Nucleus accumbens (tissue), 56 donors: ENCODE measurements at regions not wholly inside any gene's neighbourhood (a gene's known extent, or its start where the extent isn't known, plus 50 kb on each side); places are given as distances from the start of the nearest gene placed in this dataset.
"Not testable (repeated sequence)": the region's sequence is repeated elsewhere in the genome, so short reads cannot be mapped to it uniquely, and the experiment has no call there.

Source experiments
- DNase-seq, 56 donors: peaks; one replicate each; lab custom pipeline; 2025; lab: John Stamatoyannopoulos, UW

DNA sequence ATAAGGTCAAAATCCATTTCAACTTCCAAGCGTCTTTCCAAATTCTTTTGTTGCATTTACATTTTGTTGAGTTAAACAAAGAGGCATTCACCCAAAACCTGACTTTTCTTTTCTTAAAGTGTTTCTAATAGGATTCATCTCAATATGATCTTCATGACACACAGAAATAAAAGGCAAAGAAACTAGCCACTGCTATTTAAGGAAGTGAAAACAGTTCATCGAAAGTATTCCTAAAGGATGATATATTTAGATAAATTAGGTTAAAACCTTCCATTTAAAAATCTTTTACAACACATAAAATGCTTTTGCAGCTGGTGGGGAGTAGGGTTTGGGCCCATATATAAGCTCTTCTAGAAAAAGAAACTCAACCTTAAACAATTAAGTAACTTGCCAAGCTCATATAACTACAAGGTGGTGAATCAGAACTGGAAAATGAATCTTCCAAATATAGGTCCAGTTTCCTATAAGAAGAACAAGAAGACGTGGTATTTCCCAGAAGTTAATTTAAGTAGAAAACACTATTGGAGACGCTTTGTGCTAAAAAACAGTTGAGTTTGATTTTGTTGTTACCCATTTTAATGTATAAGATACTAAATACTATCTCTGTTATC lies 336.0 kb upstream of the HNRNPA3 start:
- DNase-seq, result no peak

DNA sequence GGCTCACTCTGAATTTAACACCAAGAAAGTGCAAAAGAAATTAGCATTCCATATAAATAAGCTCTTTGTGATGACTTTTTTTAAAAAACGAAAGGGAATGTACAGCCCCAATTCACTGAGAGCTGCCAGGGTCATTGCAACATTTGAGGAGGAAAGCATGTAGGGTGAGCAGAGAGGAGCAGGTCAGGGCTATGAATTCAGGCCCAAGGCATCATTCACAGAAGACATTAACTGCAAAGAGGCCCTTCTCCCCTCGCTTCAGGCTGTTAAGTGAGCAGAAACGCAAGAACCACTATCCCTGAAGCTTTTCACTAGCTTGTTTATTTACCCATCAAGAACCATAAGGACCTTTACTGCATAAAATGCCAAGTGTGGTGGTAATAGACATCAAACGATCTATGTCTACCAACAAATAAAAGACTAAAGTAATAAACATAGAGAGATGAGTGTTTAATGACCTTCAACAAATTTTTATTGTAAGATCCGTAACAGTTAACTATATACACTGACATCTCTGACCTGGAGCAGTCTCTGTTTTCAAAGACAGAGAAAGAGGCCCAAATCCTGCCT lies 333.1 kb upstream of the HNRNPA3 start:
- DNase-seq, result no peak

GRCh38 chr2:176882045-176882444 lies 330.5 kb upstream of the HNRNPA3 start:
- DNase-seq, result not testable (repeated sequence)

GRCh38 chr2:176885001-176885643 lies 327.5 kb upstream of the HNRNPA3 start:
- DNase-seq, result no peak

GRCh38 chr2:176885661-176886060 lies 326.9 kb upstream of the HNRNPA3 start:
- DNase-seq, result no peak

DNA sequence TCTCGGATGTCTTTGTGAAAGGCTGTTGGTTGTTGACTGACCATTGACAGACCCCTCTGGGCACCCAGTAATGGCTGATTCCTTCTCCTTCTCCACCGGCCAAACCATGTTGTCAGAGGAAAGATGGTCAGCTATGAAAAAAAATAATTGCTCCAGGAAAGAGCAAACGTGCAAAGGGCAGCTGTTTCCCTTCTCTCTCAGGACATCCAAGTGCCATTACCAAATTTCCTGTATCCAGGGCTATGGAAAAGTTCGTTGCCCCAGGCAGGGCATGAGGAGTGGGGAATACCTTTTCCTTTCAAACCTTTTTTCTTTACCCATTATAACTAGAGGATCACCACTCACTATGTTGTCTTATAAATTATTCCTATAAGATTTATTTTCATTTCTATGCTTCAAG lies 321.5 kb upstream of the HNRNPA3 start:
- DNase-seq, result no peak

DNA sequence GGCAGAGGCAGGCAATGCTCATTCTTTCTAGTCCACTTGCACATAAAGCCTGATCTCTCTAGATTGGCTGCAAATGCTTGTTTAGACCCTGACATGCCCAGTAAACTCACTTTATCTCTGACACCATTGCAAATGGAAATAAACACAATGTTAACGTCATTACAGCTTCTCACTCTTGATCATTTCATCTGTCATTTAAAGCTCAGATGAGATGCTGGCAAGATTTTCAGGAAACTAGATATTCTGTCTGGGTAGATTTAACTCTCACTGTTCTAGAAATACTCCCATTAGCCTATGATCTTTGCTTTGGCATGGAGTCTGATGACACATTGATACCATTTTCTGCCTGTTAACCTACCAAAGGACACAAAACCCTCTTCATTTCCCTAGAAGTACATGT lies 320.7 kb upstream of the HNRNPA3 start:
- no peak for DNase-seq

- DNase-seq, result no peak
Measured at GRCh38 chr2:176892676-176893226, 319.8 kb upstream of the HNRNPA3 start.

DNA sequence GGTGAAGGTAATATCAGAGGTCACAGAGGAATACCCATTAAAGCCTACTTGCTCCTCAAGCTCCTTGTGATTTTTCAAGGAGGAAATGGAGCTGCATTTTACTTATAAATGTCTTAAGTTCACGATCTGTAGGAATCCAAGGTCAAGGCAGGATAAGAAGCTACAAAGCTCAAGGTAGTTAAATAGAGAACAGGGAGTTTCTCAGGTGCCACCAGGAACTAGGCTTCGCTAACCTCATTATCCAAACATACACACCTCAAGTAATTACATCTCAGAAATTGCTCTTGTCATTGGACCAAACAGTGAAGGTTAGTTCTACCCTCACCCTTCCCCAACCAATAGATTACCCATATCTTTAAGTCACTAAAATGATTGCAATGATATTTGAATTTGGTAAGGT lies 317.4 kb upstream of the HNRNPA3 start:
- no peak for DNase-seq

- DNase-seq, result no peak
Measured at GRCh38 chr2:176902454-176902853, 310.1 kb upstream of the HNRNPA3 start.

GRCh38 chr2:176904053-176904452 lies 308.5 kb upstream of the HNRNPA3 start:
- not testable (repeated sequence) for DNase-seq

DNA sequence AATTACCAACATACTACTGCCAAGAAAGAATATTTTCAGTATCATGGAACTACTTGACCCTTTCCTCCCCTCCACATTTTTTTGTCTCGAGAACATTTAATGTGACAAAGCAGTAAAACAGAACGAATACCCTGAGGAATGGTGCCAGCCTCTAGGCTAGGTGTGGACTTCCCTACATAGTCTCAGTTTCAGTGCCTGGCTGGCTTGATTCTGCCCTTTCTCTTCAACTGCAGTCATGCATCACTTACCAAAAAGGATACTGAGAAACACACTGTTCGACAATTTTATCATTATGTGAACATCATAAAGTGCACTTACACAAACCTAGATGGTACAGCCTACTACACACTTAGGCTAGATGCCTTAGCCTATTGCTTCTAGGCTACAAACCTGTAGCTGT lies 305.3 kb upstream of the HNRNPA3 start:
- no peak for DNase-seq

DNA sequence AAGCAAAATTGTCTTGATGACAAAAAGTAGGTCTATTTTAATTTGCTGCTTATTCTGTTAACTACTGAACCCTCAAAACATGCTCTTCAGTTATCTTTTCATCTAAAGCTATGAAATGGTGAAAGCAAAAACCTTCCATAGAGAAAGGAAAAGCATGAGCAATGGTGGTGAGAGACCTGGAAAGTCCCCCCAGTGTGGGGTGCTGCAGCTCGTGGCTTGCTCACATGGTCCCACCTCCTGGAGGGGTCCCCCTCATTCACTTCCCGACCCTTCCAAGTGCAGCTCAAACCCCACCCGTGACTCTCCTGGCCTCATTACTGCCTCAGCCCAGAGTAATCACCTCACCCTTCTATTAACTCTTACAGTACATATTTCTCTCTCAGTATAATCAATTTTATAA lies 301.8 kb upstream of the HNRNPA3 start:
- no peak for DNase-seq

DNA sequence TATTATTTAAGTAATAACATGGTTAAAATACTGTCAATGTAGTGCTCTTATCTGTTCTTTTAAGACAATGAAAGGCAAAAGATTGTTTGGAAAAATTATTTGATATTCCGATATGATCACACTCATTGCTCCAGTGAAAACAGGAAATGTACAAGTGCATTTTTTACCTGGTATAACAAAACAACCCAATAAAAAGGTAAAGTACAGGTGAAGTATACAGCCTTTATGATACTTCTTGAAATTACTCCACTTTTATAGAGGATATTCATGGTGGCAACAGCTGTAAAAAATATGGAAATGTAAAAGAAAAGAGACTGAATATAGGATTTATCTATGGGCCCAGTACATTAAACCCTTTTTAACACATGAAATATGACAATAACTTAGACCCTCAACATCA lies 298.6 kb upstream of the HNRNPA3 start:
- no peak for DNase-seq

DNA sequence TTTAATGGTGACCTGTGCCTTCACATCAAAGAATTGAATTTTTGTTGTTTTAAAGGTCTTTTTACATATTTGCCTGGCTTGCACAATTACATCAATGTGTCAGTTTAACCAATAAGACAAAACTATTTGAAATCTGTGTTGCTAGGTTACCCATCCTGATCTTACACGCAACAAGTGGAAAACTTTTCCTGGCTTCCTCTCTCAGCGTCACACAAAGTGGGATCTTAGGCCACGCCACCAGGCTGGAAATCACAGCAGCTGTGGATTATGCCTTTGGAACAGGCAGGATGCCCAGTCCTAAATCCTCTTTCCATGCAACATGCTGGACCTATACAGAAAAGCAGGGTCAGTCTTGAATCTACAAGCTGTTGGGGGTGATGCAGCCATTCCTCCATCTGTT lies 298.2 kb upstream of the HNRNPA3 start:
- DNase-seq, result no peak

GRCh38 chr2:176922545-176922944 lies 290.0 kb upstream of the HNRNPA3 start:
- DNase-seq, result not testable (repeated sequence)

GRCh38 chr2:176923205-176923604 lies 289.4 kb upstream of the HNRNPA3 start:
- DNase-seq, result no peak

DNA sequence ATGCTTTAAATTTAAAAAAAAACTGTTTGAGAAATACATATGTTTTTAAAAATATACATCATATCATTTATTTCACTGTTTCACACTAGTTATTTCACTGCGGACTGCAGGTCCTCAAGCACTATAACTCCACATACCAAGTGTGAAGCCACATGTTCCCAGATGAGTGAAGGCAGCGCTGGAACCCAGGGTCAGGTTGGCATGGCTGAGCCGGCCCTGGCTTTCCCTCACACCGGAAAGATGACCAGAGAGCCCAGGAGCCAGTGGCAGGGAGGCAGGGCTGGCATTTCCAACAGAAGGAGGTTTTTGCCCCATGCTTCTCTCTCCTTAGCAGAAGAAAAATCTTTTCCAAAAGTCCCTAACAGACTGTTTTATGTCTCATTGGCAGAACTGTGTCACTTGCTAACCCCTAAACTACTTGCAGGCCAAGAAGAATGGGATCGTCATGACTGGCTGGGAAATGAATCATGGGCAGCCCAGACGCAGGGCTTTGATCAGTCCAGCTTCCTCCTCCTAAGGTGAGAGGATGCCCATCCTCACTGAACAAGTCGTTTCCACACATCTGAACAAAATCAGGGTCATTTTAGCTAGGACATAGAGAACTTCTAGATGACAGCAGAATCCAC lies 287.6 kb upstream of the HNRNPA3 start:
- no peak for DNase-seq

DNA sequence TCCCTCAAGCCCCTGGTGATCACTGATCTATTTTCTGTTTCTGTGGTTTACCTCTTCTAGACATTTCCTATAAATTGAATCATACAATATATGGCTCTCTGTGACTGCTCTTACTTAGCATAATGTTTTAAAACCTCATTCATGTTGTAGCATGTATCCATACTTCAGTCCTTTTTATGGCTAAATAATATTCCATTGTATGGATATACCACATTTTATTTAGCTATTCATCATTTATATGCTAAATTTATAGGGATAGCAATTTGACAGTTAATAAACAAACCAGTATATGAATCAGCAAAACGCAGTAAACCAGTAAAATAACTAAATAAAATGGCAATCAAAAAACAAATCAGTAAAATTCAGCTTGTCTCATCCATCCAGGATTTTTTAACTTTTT lies 286.1 kb upstream of the HNRNPA3 start:
- DNase-seq, result no peak

GRCh38 chr2:176929387-176929786 lies 283.2 kb upstream of the HNRNPA3 start:
- DNase-seq, result not testable (repeated sequence)
